ENCODE measurements at regions not wholly inside any gene's neighbourhood (a gene's known extent, or its start where the extent isn't known, plus 50 kb on each side); places are given as distances from the start of the nearest gene placed in this dataset.

DNA sequence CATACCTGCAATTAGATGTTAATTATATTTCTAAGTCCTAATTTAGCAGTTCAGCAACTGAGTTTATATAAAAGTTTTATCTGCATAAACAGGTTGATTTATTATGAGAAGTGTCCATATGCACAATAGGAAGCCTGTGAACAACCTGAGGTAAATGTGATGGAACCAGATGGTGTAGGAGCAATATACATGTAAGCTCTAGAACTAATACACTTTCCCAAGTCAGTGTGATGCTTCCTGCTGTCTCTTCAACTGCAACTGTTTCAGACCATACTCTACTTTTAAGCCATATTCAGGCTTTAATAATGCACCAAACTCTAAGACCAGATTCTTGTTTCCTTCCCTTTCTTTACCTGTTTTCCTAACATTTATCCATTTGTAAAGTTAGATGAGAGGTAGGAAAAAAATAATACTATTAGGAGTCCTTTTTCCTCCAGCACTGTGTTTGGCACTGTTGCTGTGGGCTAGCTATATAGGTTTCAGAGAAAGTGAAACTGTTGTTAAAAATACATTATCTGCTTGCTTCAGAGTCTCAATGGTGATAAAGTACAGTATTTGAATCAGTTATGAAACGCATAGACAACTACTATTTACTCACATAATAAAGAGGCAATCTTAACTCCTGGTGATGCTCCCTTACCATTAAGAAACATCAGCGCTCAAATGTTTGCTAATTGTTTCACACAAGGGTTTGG, 1009.3 kb downstream of the GRIK2 start:
- H3K36me3 ChIP-seq (ENCODE audit: insufficient read depth, low read length), result no peaks in the 10 kb centered on the region
- POLR2A ChIA-PET, result no interaction called here
- CTCF ChIA-PET, result no interaction called here

DNA sequence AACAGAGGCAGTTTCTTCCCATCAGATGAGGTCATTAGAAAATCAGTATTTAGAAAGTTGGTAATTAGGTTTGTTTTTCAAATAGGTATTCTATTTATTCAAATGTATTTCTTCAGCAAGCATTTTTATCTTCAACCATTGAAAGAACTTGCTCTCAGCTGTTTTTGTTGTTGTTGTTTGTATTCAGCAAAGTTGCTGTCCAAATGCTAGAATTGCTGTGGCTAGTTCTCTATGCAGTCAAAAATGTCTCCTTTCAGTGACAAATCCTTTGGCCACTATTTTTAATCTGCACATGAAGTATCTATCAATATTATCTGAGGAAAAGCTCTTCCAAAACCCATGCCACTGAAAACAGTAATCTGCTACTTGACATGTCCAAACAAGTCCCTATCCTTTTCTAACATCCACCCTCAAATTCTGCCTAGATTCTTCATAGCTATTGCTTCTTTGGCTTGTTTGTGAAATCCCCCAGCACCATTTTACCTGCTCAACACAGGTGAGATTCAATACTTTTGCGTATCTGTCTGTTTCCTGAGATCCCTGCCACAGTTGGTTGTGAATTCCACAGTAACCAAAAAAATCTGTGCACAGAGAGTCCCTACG, 1005.4 kb downstream of the GRIK2 start:
- no peaks in the 10 kb centered on the region for H3K4me1 ChIP-seq (ENCODE audit: insufficient read depth, low read length)
- POLR2A ChIA-PET, result no interaction called here
- H3K4me1 Mint-ChIP-seq, result no peaks in the 10 kb centered on the region
- H3K27me3 ChIP-seq (ENCODE audit: insufficient read depth, low read length, poor library complexity, severe bottlenecking), result no peaks in the 10 kb centered on the region
- no peaks in the 10 kb centered on the region for H3K36me3 ChIP-seq (ENCODE audit: insufficient read depth, low read length)
- no peaks in the 10 kb centered on the region for H3K9me3 ChIP-seq (ENCODE audit: low read length)
- H3K27ac ChIP-seq (ENCODE audit: low read depth, low read length), result no peak overlapping the region
- CTCF ChIA-PET, result no interaction called here
- H3K36me3 Mint-ChIP-seq, result no peaks in the 10 kb centered on the region
- H3K27ac Mint-ChIP-seq, result no peak overlapping the region
- DNase-seq, result no peak
- H3K27me3 Mint-ChIP-seq, result no peaks in the 10 kb centered on the region
- peaks cover 3 to 25% (median 7%) of the 10 kb centered on the region in 5 donors for H3K9me3 Mint-ChIP-seq
- no peak overlapping the region for H3K4me3 Mint-ChIP-seq
- no peak overlapping the region for H3K4me3 ChIP-seq (ENCODE audit: low read length)

More for the DNA sequence above, 1009.3 kb downstream of the GRIK2 start:
- no peak overlapping the region for H3K4me3 ChIP-seq (ENCODE audit: low read length)
- no peak overlapping the region for H3K27ac ChIP-seq (ENCODE audit: low read depth, low read length)
- Mint-ChIP-seq H3K4me1 (no peaks in the 10 kb centered on the region), H3K27ac (no peak overlapping the region), H3K9me3 (peaks cover 0 to 13% (median 7%) of the 10 kb centered on the region in 5 donors), H3K4me3 (no peak overlapping the region), H3K27me3 (no peaks in the 10 kb centered on the region), H3K36me3 (no peaks in the 10 kb centered on the region)
- no peak for DNase-seq
- H3K4me1 ChIP-seq (ENCODE audit: insufficient read depth, low read length), result no peaks in the 10 kb centered on the region
- H3K27me3 ChIP-seq (ENCODE audit: insufficient read depth, low read length, poor library complexity, severe bottlenecking), result no peaks in the 10 kb centered on the region
- no peaks in the 10 kb centered on the region for H3K9me3 ChIP-seq (ENCODE audit: low read length)

DNA sequence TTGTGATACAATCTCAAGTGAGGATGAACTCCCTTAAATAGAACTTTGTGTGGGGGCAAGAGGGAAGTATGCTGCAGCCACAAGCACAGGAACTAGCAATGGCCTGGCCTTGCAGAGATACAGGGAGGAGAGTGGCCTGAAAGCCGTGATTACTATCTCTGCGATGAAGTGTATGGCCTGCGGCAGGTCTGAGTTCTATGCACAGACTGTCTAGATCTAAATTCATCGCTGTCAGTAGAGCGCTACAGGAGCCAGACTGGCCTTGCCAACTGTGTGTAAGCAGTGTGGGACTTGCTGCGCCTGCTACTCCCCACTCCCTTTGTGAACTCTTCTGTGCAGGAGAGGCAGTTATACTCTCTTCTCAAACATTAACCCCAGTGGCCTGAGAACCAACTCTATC, 997.0 kb downstream of the GRIK2 start:
- no peaks in the 10 kb centered on the region for H3K27me3 Mint-ChIP-seq

DNA sequence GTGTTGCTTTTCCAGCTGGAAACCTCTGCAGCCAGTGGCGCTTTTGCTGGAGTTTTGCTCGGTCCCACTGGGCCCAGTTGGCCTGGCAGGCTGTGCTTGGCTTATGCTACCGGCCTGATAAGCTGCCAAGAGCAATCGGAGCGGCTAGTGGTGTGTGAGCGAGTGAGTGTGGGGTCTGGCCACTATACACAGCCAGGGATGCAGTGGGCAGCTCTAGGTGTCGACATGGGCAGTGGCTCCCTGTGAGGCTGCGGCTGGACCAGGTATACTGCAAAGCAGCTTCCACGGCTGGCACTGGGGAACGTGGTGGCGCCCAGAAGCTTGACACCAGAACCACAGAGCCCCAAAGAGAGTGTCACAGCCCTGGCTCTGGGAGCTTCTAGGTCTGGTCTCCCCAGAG, 996.5 kb downstream of the GRIK2 start:
- H3K4me1 Mint-ChIP-seq, result no peaks in the 10 kb centered on the region
- no peak for DNase-seq
- H3K36me3 Mint-ChIP-seq, result no peaks in the 10 kb centered on the region
- no peak overlapping the region for H3K27ac Mint-ChIP-seq
- ChIA-PET POLR2A (no interaction called here), CTCF (no interaction called here)
- no peak overlapping the region for H3K27ac ChIP-seq (ENCODE audit: low read depth, low read length)
- H3K9me3 Mint-ChIP-seq, result peaks cover 0 to 23% (median 11%) of the 10 kb centered on the region in 5 donors
- H3K27me3 Mint-ChIP-seq, result no peaks in the 10 kb centered on the region
- no peak overlapping the region for H3K4me3 ChIP-seq (ENCODE audit: low read length)
- no peak overlapping the region for H3K4me3 Mint-ChIP-seq
- no peaks in the 10 kb centered on the region for H3K4me1 ChIP-seq (ENCODE audit: insufficient read depth, low read length)
- H3K9me3 ChIP-seq (ENCODE audit: low read length), result no peaks in the 10 kb centered on the region
- no peaks in the 10 kb centered on the region for H3K27me3 ChIP-seq (ENCODE audit: insufficient read depth, low read length, poor library complexity, severe bottlenecking)
- H3K36me3 ChIP-seq (ENCODE audit: insufficient read depth, low read length), result no peaks in the 10 kb centered on the region

More for the DNA sequence above, 997.0 kb downstream of the GRIK2 start:
- DNase-seq, result no peak
- Mint-ChIP-seq H3K27ac (no peak overlapping the region), H3K4me3 (no peak overlapping the region), H3K9me3 (peaks cover 0 to 24% (median 11%) of the 10 kb centered on the region in 5 donors), H3K36me3 (no peaks in the 10 kb centered on the region), H3K4me1 (no peaks in the 10 kb centered on the region)
- H3K4me3 ChIP-seq (ENCODE audit: low read length), result no peak overlapping the region
- POLR2A ChIA-PET, result no interaction called here
- H3K9me3 ChIP-seq (ENCODE audit: low read length), result no peaks in the 10 kb centered on the region
- no peaks in the 10 kb centered on the region for H3K4me1 ChIP-seq (ENCODE audit: insufficient read depth, low read length)
- no peak overlapping the region for H3K27ac ChIP-seq (ENCODE audit: low read depth, low read length)
- no peaks in the 10 kb centered on the region for H3K36me3 ChIP-seq (ENCODE audit: insufficient read depth, low read length)
- CTCF ChIA-PET, result no interaction called here
- H3K27me3 ChIP-seq (ENCODE audit: insufficient read depth, low read length, poor library complexity, severe bottlenecking), result no peaks in the 10 kb centered on the region

DNA sequence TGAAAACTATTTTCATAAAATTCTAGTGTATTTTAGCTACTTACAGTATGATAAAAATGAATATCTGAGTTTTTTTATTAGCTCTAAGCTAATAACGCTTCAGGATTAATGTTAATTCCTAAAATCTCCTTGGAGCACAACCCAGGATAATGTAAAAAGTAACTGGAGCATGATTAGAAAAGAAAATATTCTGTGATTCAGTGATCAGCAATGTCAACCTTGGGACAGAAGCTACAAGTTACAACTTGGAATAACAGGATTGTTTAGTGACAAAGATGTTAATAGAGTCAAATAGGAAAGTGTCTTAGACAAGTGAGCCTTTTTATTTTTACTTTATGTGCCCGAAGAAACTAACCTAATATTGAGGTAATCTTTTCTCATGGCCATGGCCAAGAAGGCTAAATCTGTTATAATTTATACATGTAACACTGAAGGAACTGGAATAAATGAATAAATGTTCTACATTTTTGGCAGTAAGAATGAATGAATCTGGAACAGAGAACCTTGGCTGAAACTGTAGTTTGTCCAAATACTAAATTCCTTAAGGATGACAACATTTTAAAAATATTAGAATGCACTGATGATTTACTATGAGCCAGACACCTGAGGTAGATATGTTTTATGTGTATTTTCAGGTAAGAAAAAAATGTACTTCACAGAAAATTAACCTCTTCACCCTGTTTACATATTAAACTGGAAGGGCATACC, 994.0 kb downstream of the GRIK2 start:
- H3K4me3 Mint-ChIP-seq, result no peak overlapping the region
- Histone ChIP-seq H3K4me3 (ENCODE audit: low read length) (no peak overlapping the region), H3K27me3 (ENCODE audit: insufficient read depth, low read length, poor library complexity, severe bottlenecking) (no peaks in the 10 kb centered on the region), H3K9me3 (ENCODE audit: low read length) (no peaks in the 10 kb centered on the region), H3K4me1 (ENCODE audit: insufficient read depth, low read length) (no peaks in the 10 kb centered on the region), H3K36me3 (ENCODE audit: insufficient read depth, low read length) (no peaks in the 10 kb centered on the region), H3K27ac (ENCODE audit: low read depth, low read length) (no peak overlapping the region)
- H3K27me3 Mint-ChIP-seq, result no peaks in the 10 kb centered on the region
- H3K9me3 Mint-ChIP-seq, result peaks cover 0 to 6% (median 0%) of the 10 kb centered on the region in 5 donors
- no peaks in the 10 kb centered on the region for H3K4me1 Mint-ChIP-seq
- H3K36me3 Mint-ChIP-seq, result no peaks in the 10 kb centered on the region
- no peak overlapping the region for H3K27ac Mint-ChIP-seq
- no peak for DNase-seq
- POLR2A ChIA-PET, result no interaction called here
- CTCF ChIA-PET, result no interaction called here

DNA sequence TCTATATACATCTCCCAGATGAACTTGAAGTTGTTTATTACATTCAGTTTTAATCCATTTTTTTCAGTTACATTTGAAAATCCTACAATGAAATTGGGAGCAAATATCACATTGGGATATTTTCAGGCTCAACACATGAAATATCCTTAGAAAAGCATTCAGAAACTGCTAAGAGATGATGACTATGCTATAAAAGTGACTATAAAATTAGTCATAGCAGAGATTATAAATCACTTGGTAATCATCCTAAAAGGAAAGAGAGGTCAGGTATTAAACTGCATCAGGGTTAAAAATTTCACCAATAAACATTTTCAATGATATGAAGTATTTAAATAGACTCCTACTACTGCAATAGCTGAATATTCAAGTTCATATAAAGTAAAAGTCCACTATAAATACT, 987.7 kb downstream of the GRIK2 start:
- no peak for DNase-seq
- Histone ChIP-seq H3K27me3 (ENCODE audit: insufficient read depth, low read length, poor library complexity, severe bottlenecking) (no peaks in the 10 kb centered on the region), H3K9me3 (ENCODE audit: low read length) (no peaks in the 10 kb centered on the region), H3K36me3 (ENCODE audit: insufficient read depth, low read length) (no peaks in the 10 kb centered on the region), H3K4me1 (ENCODE audit: insufficient read depth, low read length) (no peaks in the 10 kb centered on the region), H3K4me3 (ENCODE audit: low read length) (no peak overlapping the region), H3K27ac (ENCODE audit: low read depth, low read length) (no peak overlapping the region)
- ChIA-PET CTCF (no interaction called here), POLR2A (no interaction called here)
- Mint-ChIP-seq H3K27ac (no peak overlapping the region), H3K9me3 (peaks cover 0 to 23% (median 0%) of the 10 kb centered on the region in 5 donors), H3K4me1 (no peaks in the 10 kb centered on the region), H3K4me3 (no peak overlapping the region), H3K27me3 (no peaks in the 10 kb centered on the region), H3K36me3 (no peaks in the 10 kb centered on the region)

DNA sequence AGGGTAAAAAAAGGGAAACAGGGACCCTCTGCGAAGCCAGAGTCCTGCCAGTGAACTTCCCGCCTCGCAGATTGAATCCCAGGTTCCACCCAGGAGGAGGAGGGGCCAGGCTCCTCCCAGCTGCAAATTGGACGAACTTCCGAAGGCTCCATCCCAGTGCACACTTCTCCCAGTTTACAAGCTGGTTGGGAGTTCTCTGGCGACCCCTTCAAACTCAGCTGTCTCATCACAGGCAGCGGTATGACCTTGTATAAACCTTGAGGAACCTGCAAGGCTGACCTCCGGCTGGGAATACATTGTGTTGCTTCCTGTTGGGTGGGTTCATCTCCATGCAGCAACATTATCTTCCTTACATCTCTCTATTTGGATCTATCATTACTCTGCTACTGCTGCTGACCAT, 962.7 kb downstream of the GRIK2 start:
- H3K27ac ChIP-seq (ENCODE audit: low read depth, low read length), result no peak overlapping the region
- H3K4me1 ChIP-seq (ENCODE audit: insufficient read depth, low read length), result no peaks in the 10 kb centered on the region
- no peak overlapping the region for H3K4me3 Mint-ChIP-seq
- no peaks in the 10 kb centered on the region for H3K9me3 ChIP-seq (ENCODE audit: low read length)
- no peaks in the 10 kb centered on the region for H3K36me3 ChIP-seq (ENCODE audit: insufficient read depth, low read length)
- no peak for DNase-seq
- POLR2A ChIA-PET, result no interaction called here
- no peak overlapping the region for H3K4me3 ChIP-seq (ENCODE audit: low read length)
- peaks cover 0 to 24% (median 2%) of the 10 kb centered on the region in 5 donors for H3K9me3 Mint-ChIP-seq
- no peaks in the 10 kb centered on the region for H3K36me3 Mint-ChIP-seq
- H3K27ac Mint-ChIP-seq, result no peak overlapping the region
- no peaks in the 10 kb centered on the region for H3K27me3 Mint-ChIP-seq
- CTCF ChIA-PET, result no interaction called here
- H3K27me3 ChIP-seq (ENCODE audit: insufficient read depth, low read length, poor library complexity, severe bottlenecking), result no peaks in the 10 kb centered on the region
- no peaks in the 10 kb centered on the region for H3K4me1 Mint-ChIP-seq

DNA sequence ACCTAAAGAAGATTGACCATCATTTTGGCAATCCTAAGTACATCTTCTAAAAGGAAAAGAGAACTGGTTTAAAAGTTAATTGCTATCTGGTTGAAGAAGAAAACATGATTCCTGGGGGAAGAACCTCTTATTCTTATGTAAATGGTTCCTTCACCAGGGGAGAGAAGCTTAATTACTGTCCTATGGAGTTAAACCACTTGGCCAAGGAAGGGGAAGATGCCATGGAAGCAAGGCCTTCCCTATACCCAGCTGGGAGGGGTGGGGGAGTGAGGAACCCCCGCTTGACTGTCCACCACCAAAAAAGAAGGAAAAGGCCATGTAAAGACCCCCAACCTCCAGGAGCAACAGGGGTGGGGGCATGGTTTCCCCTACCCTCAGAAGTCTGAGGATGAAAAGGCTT, 962.1 kb downstream of the GRIK2 start:
- H3K36me3 ChIP-seq (ENCODE audit: insufficient read depth, low read length), result no peaks in the 10 kb centered on the region
- H3K27ac ChIP-seq (ENCODE audit: low read depth, low read length), result no peak overlapping the region
- no peaks in the 10 kb centered on the region for H3K27me3 Mint-ChIP-seq
- no peaks in the 10 kb centered on the region for H3K4me1 Mint-ChIP-seq
- ChIA-PET POLR2A (no interaction called here), CTCF (no interaction called here)
- H3K9me3 Mint-ChIP-seq, result peaks cover 0 to 19% (median 2%) of the 10 kb centered on the region in 5 donors
- no peak for DNase-seq
- H3K4me3 ChIP-seq (ENCODE audit: low read length), result no peak overlapping the region
- no peaks in the 10 kb centered on the region for H3K4me1 ChIP-seq (ENCODE audit: insufficient read depth, low read length)
- no peaks in the 10 kb centered on the region for H3K36me3 Mint-ChIP-seq
- no peak overlapping the region for H3K4me3 Mint-ChIP-seq
- no peak overlapping the region for H3K27ac Mint-ChIP-seq
- H3K9me3 ChIP-seq (ENCODE audit: low read length), result no peaks in the 10 kb centered on the region
- no peaks in the 10 kb centered on the region for H3K27me3 ChIP-seq (ENCODE audit: insufficient read depth, low read length, poor library complexity, severe bottlenecking)
